Stimulated activated naive CD8-positive, alpha-beta T cell treated with anti-CD3 and anti-CD28 coated beads, Interleukin-15, Interleukin-2, amounts not matched to agents 100 U/mL and 50 U/mL, for 24 hours (primary cell): ENCODE measurements at regions not wholly inside any gene's neighbourhood (a gene's known extent, or its start where the extent isn't known, plus 50 kb on each side); places are given as distances from the start of the nearest gene placed in this dataset.
A peak's percentile ranks its signal among the peaks of the same experiment; 100 is the strongest.
"Not testable (repeated sequence)": the region's sequence is repeated elsewhere in the genome, so short reads cannot be mapped to it uniquely, and the experiment has no call there.

ENCODE experiments used
- ATAC-seq: fragments of 150-1000 bp; cut with Tn5 transposase; one replicate; pipeline ENCODE4 v1.10.0; 2021
- DNase-seq: peaks from one replicate; pipeline ENCODE4 v3.0.0; 2021

DNA sequence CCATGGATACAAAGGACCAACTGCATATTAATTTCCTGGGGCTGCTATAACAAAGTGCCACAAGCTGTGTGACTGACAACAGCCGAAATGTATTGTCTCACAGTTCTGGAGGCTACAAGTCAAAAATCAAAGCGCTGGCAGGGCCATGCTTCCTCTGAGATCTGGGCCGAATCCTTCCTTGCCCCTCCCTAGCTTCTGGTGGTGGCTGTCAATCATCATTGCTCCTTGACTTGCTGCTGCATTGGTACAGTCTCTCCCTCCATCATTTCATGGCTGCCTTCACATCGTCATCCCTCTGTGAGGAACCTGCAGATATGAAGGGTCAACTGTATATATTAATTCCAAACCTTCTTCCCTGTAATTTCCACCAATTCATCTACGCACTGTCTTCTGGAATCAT is 118.3 kb downstream of the EXOC5 start:
- no peak for DNase-seq
- ATAC-seq = no peak

DNA sequence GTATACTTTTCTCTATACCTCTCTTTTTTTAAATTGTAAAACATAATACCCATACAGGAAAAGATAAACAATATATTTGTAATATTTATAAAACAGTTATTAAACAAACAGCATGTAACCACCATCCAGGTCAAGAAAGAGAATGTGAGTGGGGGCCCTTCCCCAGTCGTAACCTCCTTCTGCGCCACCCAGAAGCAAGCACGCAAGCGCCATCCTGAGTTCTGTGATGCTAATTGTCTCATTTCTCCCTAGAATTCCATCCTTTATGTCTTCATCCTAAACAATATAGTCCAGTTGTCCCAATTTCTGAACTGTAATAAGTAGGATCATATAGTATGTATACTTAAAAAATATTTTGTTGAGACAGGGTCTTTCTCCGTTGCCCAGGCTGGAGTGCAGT is 129.5 kb downstream of the EXOC5 start:
- DNase-seq (no peak), ATAC-seq (no peak)

DNA sequence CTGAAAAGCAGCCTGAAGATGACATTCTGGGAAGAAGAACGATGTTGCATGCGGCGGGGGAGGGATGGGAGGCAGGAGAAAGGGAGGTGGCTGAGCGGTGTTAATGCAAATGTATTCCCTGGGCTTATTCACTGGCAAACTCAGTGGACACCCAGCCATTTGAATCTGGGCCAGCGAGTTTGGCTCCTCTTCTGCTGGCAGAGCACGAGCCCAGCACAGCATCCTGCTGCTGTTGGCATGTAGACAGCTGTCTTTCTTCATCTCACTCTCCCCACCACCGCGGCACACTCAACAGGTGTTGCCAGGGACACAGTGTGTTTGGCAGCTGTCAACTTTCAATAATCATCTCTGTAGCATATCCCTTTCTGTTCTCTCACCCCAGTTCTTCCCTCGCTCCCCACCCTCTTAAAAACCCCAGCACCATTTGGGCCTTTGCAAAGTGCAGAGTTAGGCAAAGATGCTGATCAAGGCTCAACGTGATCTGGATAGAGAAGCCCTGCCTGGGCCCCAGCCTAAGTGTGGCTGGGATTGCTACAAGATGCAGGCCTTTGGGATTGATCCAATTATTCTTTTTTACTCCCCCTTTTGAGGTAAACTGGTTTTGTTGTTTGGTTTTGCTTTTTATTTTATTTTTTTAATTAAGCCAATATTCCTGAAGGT is 131.9 kb downstream of the EXOC5 start:
- DNase-seq (no peak), ATAC-seq (no peak)

DNA sequence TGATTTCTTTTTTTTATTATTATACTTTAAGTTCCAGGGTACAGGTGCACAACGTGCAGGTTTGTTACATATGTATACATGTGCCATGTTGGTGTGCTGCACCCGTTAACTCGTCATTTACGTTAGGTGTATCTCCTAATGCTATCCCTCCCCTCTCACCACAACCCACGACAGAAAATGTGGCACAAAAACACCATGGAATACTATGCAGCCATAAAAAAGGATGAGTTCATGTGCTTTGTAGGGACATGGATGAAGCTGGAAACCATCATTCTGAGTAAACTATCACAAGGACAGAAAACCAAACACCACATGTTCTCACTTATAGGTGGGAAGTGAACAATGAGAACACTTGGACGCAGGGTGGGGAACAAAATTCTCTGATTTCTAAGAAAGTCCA is 140.9 kb downstream of the EXOC5 start:
- not testable (repeated sequence) for ATAC-seq, DNase-seq

DNA sequence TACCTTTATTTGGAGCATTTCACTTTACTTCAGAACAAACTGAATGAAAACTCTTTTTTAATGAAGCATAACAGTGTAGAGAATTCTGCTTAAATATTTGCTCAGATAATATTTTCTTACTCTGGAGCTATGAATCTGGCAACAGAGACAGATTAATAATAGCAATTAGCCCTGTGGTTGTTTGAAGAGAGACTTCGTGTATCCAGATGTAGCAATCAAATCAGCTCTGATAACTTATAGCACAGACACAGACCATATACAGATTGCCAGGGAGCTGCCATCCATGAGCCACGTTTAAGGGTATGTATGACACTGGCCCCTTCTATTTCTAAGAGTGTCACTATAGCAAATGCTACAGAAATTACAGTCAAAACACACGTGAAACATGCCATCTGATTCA is 146.6 kb downstream of the EXOC5 start:
- ATAC-seq = no peak
- DNase-seq = no peak

DNA sequence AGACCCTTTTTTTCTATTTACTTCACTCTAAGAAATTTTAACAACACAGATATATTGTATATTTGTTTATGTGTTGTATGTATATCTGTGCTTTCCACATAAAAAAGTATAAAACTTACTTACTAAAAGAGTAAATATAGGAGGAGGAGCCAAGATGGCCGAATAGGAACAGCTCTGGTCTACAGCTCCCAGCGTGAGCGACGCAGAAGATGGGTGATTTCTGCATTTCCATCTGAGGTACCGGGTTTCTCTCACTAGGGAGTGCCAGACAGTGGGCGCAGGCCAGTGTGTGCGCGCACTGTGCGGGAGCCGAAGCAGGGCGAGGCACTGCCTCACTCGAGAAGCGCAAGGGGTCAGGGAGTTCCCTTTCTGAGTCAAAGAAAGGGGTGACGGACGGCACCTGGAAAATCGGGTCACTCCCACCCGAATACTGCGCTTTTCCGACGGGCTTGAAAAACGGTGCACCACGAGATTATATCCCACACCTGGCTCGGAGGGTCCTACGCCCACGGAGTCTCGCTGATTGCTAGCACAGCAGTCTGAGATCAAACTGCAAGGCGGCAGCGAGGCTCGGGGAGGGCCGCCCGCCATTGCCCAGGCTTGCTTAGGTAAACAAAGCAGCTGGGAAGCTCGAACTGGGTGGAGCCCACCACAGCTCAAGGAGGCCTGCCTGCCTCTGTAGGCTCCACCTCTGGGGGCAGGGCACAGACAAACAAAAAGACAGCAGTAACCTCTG is 156.5 kb downstream of the EXOC5 start:
- not testable (repeated sequence) for DNase-seq, ATAC-seq

DNA sequence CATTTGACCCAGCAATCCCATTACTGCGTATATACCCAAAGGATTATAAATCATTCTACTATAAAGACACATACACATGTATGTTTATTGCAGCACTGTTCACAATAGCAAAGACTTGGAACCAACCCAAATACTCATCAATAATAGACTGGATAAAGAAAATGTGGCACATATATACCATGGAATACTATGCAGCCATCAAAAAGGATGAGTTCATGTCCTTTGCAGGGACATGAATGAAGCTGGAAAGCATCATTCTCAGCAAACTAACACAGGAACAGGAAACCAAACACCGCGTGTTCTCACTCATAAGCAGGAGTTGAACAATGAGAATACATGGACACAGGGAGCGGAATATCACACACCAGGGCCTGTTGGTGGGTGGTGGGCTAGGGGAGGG is 158.3 kb downstream of the EXOC5 start:
- not testable (repeated sequence) for ATAC-seq, DNase-seq

DNA sequence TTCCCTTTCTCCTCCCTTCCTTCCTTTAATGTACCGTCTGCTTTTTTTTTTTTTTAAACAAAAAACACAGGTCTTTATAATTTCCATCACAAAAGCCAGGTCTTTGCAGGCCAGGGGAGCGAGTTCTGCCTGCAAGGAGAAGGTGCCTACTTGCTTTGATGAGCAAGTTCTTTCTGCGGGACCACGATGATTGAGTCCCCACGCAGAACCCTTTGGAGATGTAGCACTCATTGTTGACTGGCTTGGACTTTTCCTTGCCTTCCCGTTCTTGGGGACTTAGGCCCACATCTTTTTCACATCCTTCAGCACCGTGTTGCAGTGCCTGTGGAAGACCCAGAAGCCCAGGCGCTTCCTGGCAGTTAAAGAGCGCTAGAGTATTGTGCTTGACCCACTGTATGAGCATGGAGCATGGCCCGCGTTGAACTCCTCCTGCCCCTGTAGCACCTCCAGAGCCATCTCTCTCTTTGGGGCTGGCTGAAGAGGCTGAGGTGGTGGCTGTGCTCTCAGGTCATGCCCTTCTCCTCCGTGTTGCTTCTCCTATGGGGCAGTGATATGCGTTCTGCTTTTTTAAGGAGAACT is 177.6 kb downstream of the EXOC5 start:
- DNase-seq = no peak
- ATAC-seq = no peak

DNA sequence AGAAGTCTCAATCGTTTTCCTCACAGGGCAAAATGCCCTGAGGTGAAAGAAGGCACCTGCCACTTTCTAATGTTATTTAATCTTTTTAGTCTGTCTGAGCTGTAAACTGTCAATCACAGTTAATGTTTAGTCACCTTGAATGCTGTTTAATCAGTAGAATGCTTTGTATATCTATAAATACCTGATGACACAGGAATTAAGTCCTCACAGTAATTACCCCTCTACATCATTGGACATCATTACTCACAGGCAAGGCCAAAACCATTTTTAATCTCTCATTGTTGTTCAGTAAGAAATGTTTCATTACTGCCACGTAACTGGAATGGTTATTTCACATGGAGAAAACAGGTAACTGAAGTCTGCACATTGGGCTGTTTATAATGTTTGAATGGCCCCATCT is 178.8 kb downstream of the EXOC5 start:
- DNase-seq = no peak
- ATAC-seq = no peak

DNA sequence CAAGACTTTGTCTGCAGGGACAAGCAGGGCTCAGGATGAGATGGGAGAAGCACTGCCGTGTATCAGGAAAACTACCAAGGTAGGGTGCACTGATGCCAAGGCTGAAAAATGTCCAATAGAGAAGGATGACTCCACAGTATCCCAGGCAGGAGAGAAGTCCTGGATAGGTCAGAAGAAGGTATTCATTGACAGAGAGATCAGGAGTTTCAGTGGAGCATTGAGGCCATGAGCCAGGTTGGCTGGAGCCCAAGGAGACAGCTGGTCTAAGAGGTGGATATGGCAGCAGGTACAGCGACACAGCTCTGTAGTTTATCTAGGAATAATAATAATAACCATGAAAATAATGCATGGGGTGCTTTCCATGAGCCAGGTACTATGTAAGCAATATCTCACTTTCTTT is 180.9 kb downstream of the EXOC5 start:
- DNase-seq (no peak), ATAC-seq (no peak)

DNA sequence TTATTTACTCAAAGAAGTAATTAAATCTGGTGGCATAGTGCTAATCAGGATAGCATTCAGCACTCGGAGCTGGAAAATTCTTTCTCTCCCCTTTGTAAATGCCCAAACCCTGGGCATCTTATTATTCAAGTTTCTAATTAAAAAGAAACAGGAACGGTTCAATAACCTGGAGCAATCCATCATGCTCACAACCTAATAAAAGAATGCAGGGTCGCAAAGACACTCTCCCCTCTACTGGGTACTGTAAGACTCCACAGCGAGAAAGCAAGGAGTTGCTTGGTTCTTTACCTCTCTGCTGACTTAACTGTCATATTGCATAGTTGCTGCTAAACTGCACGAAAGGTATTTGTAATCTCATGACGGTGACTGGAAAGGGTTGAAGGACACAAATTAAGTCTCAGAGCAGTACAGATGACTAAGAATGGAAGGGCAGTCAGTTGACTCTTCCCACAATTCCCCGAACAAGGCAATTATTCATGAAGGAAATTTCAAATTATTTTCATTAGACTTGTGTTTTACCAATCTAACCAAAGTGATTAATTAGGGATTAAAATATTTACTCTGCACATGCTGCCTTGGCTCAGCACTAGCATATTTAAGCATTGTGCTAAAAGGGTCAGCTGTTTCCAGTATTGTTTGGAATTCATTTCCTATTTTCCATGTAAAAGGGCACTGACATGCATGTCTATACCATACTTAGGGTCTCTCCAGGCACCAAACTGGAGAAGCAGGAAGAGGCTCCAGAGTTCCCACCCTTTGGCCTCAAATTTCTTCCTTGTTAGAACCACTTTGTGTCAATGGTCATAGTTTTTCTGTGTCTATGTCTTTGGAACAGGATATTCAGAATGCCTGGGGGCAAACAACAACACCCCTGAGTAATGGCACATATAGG is 182.2 kb downstream of the EXOC5 start:
- ATAC-seq = no peak
- DNase-seq = no peak

DNA sequence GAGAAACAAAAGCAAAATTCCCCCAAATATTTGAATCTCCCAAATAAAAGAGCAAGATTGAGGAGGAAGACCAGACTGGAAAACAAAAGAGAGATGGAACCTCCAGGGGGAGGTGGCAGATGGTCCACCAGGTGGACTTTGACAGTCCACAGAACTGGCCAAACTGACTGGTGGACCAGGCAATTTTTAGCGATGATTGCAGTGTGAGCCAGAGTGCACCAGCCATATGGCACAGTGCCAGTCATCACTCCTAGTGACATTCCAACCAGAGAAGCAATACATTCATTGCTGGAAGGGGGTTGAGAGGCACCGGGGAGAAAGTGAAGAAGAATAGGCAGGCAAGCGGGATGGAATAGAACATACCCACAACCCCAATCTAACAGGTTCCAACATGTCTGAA is 182.9 kb downstream of the EXOC5 start:
- DNase-seq (no peak), ATAC-seq (no peak)

DNA sequence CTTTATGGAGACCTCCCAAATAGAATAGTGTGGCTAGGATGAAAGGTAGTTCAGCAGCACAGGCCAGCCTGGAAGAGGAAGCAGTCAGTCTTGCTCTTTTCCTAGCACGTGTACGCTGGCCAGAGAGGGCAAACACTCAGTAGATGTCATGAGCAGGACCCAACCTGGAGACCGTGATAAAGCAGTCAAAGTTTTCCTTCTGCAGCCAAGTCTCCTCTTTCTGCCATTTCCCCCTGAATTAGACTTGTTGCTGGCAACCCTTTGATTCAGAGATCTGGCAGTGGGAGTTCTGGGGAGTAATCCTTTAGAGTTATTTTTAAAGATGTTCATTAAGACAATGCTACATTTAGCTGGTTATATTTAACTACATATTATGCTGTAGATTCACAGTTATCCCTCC is 183.7 kb downstream of the EXOC5 start:
- ATAC-seq = no peak

DNA sequence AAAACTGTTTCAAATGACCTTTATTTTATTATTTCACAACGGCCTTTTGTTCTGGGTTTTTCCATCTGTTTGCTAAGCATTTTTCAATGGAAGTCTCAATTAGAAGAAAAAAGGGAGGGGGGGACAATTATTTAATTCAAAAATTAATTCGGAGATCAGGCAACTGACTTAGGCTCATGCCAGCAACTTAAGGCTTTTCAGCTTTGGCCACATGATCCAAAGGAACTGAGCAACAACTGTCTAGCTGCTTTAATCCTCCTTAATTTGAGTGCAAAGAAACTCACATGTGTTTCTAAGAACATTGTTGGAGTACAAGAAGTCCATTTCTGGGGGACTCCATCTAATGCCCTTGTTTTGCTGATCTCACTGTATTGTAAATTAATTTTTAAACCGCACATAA is 188.0 kb downstream of the EXOC5 start:
- ATAC-seq = no peak
- no peak for DNase-seq

More for the DNA sequence above, 183.7 kb downstream of the EXOC5 start:
- no peak for DNase-seq

DNA sequence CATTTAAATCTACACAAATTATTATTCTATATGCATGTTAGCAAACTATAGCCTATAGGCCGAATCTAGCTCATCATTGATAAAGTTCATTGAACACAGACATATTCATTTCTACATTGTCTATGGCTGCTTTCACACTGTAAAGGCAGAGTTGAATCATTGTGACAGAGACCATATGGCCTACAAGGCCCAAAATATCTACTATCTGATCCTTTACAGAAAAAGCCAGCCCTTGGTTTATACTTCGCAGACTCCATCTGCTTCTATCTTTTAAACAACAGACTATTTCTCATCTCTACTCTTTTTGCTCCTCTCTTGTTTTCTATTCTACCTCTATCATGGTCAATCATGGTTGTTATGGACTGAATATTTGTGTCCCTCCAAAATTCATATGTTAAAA is 190.7 kb downstream of the EXOC5 start:
- no peak for ATAC-seq
- DNase-seq = no peak

DNA sequence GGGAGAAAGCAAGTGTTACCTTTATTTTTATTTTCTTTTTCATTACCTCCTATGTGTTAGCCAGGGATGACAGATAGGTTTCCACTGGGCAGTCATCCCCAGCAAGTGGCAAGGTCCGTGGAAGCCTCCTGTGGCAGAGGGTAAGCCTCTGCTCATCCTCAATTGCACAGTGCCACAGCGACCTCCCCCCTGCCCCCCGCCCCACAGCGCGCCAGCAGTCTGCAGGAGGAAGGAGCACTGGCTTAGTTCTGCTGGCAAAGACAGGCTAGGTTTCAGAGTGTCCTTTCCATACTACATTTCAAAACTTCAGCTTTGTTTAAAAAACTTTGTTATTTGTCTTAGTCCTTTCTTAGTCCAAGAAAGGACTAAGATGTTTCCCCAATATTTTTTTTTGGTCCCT is 194.7 kb downstream of the EXOC5 start:
- ATAC-seq (no peak), DNase-seq (no peak)

DNA sequence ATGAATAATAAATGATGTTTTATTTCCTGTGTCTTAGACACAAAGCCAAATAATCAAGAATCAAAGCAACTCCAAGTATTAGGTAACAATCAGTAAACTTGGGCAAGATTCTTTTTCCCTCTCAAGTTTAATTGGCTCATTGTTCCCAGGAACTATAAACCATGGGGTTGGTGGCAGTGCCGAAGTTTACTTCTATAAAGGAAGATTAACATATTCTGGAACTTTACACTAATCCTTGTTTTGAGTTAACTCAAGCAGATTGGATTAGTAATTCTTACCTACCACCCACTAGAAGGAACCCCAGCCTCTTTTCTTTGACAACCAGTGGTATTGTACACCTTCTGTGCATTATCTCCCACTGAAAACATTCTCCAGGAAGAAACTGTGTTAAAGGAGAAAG is 197.1 kb downstream of the EXOC5 start:
- DNase-seq = no peak
- ATAC-seq = no peak

DNA sequence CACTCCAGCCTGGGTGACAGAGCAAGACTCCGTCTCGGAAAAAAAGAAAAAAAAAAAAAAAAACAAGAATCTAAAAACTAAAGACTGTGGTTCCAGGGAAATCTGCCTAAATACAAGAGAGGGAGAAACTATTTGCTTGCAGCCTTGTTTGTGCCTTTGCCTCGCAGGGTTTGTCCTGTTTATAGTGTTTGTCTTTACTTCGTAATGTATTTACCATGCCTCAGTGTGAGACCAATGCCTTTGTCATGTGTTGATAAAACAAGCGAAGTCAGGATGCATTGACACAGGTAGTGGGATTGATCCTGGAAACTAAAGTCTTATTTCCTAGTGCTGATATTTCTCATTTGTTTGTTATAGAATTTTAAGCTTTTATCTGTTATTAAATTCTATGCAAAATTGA is 199.0 kb downstream of the EXOC5 start:
- no peak for ATAC-seq

DNA sequence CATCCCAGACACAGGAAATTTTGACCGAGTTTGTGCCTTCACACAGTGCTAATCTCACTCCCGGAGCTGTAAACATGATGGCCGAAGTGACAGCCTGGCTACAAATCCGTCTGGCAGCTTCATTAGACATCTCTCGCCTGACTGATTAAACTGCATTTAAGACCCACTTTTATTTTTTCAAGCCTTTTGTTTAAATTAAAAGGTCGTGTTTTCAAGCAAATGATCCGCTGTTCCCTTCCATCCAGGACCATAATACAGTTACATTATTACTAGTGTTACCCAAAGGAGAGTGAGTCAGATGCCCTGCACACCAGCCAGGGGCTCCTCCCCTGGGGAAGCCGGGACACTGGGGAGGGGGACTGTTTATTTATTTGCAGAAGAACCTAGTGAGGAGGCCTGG is 200.2 kb downstream of the EXOC5 start:
- no peak for ATAC-seq
- no peak for DNase-seq

More for the DNA sequence above, 199.0 kb downstream of the EXOC5 start:
- no peak for DNase-seq

DNA sequence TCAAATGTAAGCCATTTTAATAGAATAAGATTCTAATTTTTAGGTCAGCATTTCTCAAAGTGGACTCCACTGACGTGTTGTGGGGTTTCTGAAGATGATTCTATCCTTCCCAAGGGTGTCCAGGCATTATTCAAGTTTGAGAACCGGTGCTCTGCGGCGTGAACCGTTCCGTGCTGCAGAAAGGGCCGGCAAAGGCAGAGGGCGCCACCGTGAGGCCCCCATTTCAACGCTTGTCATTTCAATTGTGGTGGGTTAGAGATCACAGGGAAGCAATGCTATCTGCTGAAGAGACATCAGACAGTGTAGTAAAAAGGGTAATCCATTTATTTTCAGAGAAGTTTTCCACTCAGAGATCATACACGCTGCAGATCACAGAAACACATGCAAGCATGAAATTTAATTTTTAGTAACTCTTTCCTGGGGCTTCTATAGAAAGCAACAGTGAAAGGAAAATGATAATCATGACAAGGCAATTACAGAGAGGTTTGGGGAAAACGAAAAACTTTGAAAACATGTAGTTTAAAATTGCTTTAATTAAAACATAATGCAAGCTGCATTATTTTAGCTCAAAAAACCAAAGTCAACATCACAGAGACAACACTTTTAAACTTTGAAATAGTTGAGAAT is 201.7 kb downstream of the EXOC5 start:
- DNase-seq (peak; percentile 53), ATAC-seq (peak; percentile 46)

DNA sequence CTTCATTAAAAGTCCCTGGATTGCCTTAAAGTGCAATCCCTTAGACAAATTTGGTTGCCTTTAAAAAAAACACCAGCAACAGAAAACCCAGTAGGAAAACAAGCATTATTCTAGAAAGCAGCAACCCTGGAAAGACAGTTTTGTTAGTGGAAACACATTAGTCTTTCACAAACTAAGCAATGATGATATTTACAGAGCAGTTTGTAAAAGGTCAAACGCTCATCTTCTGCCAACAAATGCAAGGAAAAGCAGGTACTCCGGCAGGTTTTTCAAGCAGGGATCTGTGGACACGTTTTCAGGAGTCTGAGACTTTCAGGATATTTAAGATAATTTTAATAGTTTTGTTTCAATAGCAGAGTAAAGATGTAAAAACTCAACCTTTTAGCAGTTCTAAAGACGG is 202.2 kb downstream of the EXOC5 start:
- ATAC-seq (no peak), DNase-seq (no peak)
